NCI-H226 (cell line): ENCODE measurements at regions not wholly inside any gene's neighbourhood (a gene's known extent, or its start where the extent isn't known, plus 50 kb on each side); places are given as distances from the start of the nearest gene placed in this dataset.

Source experiments
- DNase-seq: peaks from one replicate; pipeline ENCODE4 v3.0.0-alpha.2; 2015

DNA sequence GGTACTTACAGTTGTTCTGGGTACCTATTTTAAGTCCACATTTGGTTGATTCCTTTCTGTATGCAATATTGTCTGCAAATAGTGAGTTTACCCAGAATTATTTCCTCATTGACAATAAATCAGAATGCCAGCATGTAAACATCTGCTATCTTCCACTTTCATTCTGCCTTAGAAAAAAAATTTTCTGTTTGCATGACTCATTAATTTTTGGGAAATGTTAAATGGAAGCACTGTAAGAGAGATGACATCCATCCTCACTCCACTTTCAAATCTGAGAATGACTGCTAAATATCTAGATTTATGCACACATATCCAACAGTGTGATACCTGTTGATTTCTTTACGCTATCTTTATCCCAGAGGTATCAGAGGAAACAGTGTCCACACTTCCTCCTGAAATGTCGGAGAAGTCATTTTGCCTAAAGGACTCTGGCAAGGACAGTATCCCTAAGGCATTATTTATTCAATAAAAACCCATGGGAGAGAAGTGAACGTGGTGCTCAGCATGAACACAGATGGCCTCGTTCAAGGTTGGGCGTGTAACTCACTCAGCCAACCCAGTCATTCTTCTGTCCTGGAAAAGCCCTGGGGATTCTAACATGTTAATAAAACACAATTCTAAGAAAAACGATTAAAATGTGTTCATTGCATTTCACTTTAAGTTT lies 780.9 kb downstream of the QKI start:
- DNase-seq: no peak

DNA sequence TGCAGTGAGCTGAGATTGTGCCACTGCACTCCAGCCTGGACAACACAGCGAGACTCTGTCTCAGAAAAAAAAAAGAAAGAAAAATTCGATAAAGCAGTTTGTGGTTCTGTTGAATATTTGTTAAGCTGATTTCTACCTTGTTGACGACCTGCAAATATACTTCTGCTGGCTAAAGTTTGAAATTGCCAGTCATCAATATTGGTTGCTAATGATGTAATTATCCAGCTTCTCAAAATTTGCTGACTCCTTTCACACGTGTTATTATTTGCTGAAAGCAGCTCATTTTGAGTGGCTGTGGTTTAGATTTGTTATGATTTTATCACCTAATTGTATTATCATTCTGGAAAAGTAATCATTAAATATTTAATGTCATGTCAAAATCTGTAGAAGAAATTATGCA lies 774.3 kb downstream of the QKI start:
- DNase-seq: no peak

DNA sequence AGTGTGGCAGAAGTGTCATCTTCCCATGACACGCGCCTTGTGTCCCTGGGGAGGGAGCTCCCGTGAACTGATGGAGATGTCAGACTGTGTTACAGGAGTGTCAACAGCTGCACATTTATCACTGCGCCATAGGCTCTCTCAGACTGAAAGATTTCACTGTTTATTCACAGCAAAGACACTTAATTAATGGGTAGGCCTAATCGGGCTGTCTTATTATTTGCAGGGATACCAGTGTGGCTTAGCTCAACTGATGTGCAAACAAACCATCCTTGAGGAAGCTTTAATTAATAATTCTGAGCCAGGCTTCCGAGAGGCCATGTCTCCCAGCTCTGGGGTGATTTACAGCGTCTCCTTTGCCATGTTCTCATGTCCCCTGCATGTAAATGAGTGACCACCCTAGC lies 771.0 kb downstream of the QKI start:
- DNase-seq: no peak

DNA sequence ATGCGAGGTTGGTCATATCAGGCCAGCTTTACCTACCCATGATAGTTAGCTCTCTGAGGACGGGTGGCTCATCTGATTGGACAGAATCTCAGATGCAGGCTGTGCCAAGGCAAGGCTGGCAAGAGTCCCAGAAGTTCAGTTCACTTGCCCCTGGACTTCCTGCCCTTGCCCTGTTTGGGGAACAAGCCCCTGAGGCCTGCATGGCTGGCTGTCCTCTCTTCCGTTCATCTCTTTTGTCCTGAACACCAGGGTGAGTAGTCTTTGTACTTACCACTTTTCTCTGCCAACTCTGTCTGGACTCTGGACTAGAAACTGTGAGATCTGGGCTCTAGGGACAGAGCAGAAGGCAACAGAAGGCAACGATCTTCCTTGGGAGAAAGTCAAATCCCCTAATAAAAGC lies 769.9 kb downstream of the QKI start:
- no peak for DNase-seq

DNA sequence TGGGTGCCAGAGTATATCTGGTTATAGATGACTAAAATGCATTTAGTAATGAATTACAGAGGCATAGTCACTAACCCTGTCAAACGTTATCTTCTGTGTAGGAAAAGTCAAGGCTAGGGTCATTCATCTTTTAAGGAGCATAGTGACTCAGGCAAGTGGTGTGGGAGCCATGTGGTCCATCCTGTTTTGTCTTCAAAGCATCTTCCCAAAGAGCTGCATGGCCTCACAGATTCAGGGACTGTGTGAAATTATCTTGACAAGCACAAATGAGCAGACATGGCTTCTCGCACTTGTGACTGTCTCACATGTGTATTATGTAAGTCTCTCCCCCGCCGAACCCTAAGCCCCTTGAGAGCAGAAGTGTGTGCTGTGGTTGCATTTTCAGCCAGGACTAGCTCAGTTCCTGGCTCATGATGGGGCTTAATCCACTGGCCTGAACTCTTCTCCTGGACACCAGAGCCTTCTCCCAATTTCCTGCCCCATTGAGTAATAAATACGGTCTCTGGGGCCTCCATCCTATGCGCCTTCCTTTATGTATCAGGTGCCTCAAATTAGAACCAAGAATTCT lies 769.1 kb downstream of the QKI start:
- no peak for DNase-seq

DNA sequence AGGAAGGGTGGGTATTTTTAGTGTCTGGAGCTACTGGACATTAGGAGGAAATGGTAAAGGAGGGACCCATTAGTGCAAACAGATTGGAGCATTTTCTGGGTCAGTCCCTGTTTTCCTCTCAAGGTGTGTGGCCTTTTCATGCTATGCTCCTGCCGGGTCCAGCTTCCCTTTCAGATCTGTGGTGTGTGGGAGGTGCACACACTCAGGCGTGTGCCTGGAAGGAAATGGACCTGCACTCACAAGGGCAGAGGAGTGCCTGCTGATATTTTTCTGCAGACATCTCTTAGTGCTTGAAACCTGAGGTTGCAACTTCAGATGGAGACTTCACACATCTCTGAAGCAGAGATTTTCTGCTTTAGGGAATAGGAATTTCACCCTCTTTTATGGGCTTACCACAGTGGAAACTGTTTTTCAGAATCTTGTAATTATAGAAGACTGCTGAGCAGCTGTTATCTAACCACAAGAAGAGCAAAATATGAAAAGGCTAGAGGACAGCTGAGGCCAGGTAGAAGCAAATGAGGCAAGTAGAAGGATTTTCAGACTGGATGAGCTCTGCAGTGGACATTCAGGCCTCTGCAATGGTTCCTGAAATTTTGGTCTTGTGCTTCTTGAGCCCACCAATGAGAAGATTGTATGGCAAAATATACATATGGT lies 764.3 kb downstream of the QKI start:
- no peak for DNase-seq

DNA sequence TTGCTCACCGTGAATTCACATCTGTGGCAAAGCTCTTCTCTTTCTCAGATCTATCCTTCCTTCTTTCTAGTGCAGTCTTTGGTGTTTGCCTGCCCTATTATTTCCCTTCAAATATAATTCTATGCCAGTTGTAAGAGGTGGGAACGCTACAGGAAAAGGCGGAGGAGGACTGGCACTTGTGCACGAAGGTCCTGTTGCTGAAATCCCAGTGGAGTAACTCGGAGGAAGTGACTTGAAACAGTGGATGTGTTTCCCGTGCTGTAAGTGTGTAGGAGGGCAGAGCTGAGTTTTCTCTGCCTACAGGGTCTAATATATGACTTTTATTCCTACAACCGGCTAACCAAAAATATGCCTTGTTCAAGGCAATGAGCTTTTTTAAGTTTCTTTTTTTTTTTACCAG lies 754.8 kb downstream of the QKI start:
- no peak for DNase-seq

DNA sequence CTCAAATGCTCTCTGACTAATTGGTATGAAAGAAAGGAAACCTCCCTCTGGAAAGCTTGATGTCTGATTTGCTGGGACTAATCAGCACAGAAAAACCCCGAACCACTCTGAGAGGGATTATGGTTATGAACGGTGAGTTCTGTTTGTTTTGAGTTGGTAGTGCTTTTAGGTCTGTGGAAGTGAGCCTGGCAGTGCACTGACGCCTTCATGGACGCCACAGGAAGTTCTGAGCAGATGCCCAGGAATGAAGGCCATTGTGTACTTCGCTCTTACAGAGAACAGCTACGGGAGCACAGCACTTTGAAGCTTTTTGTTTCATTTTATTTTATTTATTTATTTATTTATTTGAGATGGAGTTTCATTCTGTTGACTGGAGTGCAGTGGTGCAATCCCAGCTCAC lies 754.1 kb downstream of the QKI start:
- no peak for DNase-seq

DNA sequence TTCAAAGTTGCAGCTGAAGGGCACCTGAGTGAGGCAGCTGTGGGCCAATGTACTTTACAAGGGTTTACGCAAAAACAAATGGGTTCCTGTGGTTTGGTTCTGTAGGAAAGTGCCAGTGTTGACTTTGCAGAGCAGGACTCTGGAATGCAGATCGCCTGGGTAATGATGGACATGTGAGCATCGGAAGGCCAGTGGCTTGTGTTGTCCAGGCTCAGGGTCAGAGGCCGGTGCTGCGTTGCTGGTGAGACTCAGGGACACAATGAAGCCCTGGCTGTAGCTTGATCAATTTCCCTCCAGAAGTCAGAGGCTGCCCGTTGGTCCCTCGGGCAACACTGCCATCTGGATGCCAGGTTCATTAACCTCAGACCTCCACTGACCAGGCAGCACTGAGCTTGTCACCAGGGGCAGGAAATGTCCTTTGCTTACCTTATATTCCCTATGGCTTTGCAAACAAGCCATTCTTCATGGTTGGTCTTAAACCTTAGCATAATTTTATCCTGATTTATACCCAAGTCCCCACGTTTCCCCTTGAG lies 753.4 kb downstream of the QKI start:
- DNase-seq: no peak

DNA sequence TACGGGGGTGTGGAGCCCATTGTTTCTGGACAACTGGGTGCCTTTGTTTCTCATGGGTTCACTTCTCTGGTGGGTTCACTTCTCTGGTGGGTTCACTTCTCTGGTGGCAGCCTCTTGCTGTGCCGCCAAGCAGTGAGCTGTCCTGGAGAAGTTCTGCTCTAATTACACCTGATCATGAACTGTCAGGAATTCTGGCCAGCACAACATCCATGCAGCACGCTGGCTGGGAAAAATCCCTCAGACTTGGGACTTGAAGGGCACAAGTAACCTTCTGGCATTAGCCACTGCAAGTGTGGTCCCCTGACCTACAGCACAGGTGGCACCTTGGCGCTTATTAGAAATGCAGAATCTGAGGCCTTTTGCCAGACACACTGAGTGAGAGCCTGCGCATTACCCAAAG lies 752.5 kb downstream of the QKI start:
- DNase-seq: no peak

DNA sequence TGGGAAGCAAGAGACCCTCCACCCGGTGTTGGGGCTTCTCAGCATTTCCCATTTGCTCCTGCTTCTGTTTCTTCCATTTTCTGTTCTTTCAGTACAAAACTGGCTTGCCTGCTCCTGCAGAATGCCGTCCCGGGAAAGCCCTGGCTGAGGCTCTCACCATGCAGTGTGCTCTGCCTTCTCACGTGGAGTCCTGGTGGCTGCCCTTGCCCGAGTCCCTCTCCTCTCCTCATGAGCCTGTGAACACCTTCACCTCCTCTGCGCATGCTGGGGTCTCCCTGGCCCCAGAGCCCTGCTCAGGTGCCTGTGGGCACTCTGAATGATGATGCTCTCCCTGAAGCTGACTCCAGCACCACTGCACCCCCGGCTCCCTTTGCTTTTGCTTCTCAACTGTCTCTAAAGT lies 752.0 kb downstream of the QKI start:
- DNase-seq: no peak

DNA sequence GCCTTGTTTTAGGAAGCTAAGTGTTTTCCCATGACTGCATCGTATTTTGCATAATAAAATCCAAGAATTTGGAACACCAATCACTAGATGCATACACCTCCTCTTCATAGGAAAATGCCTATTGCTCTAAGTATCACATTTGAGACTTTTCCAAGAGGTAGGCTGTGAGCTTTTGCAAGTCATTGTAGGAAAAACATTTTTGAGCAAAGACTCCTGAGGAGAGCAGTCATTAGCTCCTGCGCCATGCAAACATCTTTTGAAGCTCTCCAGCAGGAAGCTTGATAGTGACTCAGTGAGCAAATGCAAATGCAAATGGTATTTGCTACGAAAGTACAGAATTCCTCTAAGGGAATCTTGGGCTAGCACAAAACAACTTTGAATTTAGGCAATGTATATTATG lies 750.4 kb downstream of the QKI start:
- DNase-seq: no peak

DNA sequence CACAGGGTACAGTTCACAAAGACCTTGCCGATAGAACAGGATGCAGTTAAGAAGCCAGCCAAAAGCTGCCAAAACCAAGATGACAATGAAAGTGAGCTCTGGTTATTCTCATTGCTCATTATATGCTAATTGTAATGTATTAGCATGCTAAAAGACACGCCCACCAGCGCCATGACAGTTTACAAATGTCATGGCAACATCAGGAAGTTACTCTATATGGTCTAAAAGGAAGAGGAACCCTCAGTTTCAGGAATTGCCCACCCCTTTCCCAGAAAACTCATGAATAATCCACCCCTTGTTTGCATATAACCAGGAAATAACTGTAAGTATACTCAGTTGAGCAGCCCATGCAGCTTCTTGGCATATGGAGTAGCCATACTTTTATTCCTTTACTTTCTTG lies 748.7 kb downstream of the QKI start:
- no peak for DNase-seq

DNA sequence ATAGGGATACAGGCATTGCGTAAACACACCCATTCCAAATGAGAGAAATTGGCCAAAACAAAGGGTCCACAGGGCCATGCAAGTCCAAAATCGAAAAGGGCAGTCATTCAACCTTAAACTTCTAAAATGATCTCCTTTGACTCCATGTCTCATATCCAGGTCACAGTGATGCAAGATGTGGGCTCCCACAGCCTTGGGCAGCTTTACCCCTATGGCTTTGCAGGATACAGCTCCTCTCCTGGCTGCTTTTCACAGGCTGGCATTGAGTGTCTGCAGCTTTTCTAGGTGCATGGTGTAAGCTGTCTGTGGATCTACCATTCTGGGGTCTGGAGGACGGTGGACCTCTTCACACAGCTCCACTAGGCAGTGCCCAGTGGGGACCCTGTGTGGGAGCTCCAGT lies 744.5 kb downstream of the QKI start:
- DNase-seq: no peak

DNA sequence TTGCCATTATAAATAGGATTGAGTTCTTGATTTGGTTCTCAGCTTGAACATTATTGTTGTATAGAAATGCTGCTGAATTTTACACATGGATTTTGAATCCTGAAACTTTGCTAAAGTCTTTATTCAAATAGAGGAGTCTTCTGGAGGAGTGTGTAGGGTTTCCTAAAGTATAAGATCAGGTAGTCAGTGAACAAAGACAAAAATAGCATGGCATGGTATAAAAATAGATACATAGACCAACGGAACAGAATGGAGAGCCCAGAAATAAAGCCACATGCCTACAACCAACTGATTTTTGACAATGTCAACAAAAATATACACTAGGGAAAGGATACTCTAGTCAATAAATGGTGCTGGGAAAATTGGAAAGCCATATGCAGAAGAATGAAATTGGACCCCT lies 740.1 kb downstream of the QKI start:
- no peak for DNase-seq

DNA sequence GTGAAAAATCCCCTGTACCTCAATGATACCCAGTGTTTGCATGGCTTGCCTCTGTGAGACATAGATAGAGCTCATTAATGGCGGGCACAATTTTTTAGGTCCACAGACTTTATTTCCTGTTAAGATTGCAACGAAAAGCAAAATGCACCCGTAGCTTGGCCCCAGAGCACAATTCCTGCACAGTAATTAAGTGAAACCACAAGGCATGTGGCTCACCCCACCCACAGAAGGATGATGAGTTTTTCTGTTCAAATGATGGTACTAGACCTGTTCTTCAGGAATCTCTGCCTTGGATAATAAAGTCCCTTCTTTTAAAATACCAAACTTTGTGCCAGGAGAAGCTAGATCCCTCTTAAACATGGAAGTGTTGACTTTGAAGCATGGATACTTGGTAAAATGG lies 738.1 kb downstream of the QKI start:
- no peak for DNase-seq

DNA sequence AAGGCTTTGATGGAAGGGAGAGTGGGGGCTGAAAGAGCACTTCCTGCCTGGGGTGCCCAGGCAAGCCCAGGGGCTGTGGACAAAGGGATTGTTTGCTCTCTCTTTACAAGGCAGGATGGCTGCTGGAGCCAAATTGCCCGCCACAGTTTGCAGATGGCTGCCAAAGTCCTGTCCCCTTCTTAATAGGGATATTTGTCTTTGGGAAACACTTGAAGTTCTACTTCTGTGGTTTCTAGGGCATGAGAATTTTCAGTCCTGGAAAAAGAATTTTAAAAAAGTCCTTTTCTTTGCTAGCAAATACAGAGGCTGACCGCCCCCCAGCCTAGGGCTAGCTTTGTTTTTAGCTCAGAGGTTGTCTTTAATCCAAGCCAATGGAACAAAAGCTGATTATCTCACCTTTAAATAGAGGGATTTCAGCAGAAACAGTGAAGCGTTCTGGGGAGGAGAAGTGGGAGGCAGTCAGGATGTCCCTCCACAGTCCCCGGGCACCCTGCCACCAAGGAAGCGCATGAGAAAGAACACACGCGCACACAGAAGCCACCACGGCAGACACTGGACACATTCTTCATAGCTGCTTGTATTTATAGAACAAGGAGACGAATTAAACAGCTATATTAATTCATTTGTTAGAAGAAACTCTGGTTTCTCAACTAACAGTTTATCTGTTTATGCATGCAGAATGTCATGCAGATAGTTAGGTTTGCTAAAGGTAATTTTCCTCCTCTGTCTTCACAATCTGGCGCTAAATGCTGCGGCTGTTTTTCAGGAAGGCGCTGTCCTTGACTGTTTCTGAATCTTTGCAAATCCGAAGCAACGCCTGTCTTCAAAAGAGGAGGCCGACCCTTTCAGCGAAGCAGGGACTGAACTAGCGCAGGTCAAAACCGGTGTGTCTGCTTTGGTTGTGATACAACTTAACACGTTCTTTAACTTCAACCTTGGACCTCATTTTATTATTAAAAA lies 736.9 kb downstream of the QKI start:
- no peak for DNase-seq

DNA sequence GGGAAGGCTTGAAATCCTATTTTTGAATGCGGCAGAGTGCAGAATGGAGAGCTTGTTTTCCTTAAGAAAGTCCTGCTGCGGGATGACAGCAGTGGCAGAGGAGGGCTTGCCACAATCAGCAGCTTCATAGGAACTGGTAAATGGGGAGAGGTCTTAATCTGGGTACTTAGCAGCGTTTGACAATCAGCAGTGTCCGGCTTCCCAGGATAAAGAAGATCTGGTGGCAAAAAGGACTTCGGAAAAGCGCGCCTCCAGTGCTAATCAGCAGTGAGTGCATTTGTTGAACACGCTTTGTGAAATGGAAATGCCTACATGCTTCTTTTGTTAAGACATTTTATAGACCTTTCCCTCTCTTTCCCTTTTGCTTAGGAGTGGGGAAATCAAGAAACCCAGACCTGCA lies 735.7 kb downstream of the QKI start:
- DNase-seq: no peak

DNA sequence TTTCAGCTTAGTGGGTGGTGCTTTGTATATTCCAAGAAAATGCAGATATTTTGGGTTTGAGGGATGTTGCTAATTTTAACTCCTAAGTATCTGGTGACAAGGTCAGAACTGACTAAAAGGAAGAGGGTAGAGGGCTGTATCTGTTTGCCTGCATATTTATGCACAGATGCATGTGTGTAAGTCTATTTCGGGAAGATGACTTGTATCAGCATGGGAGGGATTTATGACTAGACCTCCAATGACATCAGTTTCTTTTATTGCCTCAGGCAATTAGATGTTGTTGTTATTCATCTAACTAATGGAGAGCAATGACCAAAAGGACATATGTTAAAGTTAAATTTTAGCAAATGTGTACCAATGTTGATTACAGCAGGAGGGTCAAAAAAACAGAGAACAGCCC lies 734.3 kb downstream of the QKI start:
- DNase-seq: no peak

DNA sequence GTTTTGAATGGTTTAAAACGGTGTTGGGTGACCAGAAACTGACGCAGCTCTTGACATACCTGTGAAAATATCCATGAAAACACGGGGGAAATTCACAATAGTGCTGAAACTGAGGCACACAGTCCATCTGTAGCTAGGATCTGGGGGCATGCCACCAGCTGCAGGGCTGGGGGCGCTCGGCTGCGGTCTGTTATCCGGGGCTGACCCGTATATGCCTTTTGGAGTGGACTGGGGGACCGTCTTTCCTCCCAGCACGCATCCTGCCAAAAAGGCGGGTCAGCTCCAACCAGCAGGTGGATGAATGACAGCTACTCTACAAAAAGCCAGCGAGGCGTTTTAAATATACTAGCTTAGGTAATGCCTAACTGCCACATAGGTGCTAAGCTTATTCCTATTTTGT lies 729.8 kb downstream of the QKI start:
- DNase-seq: no peak

DNA sequence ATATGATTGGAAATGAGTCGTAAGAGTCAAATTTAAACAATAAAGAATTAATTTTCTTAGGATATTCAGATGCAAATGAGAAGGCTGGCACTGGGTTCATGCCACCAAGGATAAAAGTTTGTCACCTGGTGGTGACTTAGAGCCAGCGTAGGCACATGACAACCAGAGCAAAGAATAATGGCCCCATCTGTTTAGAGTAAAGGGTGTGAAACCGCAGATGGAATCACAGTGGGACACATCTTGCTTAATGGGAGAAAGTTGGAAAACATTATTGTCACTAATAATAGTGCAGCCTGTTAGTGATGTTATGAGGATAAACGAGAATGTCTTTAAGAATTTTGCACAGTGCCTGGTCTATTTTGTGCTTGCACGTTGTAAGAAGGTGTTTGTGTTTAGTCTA lies 727.8 kb downstream of the QKI start:
- no peak for DNase-seq

DNA sequence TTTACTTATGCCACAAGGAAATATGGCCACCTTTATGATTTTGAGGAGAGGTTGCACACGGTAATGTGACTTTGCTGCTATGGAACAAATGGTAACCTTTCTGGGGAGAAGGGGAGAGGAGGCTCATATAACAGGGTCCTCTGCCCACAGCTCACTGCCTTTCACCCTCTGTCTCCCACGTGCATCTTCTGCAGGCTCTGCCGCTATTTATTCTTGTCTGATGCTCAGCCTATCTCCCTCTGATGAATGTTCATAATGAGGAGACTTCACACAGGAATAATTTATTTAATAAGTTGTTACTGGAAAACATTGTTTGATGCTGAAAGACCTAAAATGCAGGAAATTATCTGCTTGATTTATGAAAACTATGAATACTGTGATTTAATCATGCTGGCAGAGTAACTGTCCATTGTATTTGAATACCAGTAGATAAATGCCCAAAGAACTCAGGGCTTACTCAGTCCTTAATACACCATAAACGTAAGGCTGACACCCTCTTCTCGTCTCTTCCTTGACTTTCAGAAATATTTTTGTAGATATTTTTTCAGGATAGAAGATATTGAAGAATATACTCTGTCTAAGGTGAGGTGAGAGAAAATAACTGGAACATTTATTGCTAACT lies 721.1 kb downstream of the QKI start:
- DNase-seq: no peak

DNA sequence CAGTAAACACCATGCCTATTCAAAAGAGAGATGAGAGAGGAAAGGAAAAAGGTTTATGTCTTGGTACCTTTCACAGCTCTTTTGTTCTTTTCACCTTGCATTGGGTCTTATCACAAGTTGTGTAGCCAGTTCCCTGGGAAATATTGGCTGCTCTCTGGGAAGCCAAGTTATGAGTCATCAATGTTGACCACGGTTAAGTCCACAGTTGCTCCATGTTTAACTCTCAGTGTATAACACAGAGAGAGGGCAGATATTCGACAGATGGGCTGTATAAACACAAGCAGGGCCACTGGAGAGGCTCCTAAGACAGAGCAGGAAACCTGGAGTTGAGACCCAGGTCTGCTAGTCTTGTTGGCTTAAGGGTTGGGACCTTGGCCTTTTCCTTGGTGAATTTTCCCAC lies 718.6 kb downstream of the QKI start:
- DNase-seq: no peak
